PFSK-1 (cell line): ENCODE measurements at regions not wholly inside any gene's neighbourhood (a gene's known extent, or its start where the extent isn't known, plus 50 kb on each side); places are given as distances from the start of the nearest gene placed in this dataset.

Source experiments
- FOXP2 ChIP-seq: optimal IDR thresholded peaks from 2 replicates; pipeline ENCODE3; 2011; ENCODE audit warnings: borderline replicate concordance, control low read depth, inconsistent platforms; ENCODE audit not compliant: insufficient read depth; ENCODE audit errors: extremely low read length, extremely low read depth
- POLR2AphosphoS5 ChIP-seq: IDR thresholded peaks from 2 replicates; pipeline ENCODE4 v1.6.1; 2012; ENCODE audit warnings: low read depth, mild to moderate bottlenecking, control low read depth, low read length, moderate library complexity
- REST ChIP-seq, 2 experiments: IDR thresholded peaks; 2 replicates each; pipeline versions ENCODE4 v1.6.1 to v1.8.0; 2011 to 2012; ENCODE audit warnings: low read depth in 2 of 2, low read length in 2 of 2, control low read depth in 1 of 2, inconsistent platforms in 1 of 2, mild to moderate bottlenecking in 1 of 2, moderate library complexity in 1 of 2; ENCODE audit not compliant: insufficient read depth in 1 of 2
- SIN3A ChIP-seq: IDR thresholded peaks from 2 replicates; pipeline ENCODE4 v1.6.1; 2012; ENCODE audit warnings: mild to moderate bottlenecking, low read length, moderate library complexity, borderline replicate concordance; ENCODE audit not compliant: insufficient read depth
- TAF1 ChIP-seq: IDR thresholded peaks from 2 replicates; pipeline ENCODE4 v1.6.1; 2012; ENCODE audit warnings: low read length, control low read depth, borderline replicate concordance; ENCODE audit not compliant: insufficient read depth

GRCh38 chr10:8894148-8894547, 839.7 kb downstream of the GATA3 start:
- TF ChIP-seq POLR2AphosphoS5, result no peak
- TF ChIP-seq FOXP2, result no peak
- no peak for TF ChIP-seq SIN3A
- no peak for TF ChIP-seq REST (IDR thresholded peaks at IDR 0.05; ENCODE audit: insufficient read depth in 1 of 2, low read depth in 2 of 2, low read length in 2 of 2)
- TF ChIP-seq TAF1, result no peak

- TF ChIP-seq FOXP2 (no peak), POLR2AphosphoS5 (no peak), REST (IDR thresholded peaks at IDR 0.05; ENCODE audit: insufficient read depth in 1 of 2, low read depth in 2 of 2, low read length in 2 of 2) (no peak), TAF1 (no peak), SIN3A (no peak)
Observed at GRCh38 chr10:8897769-8898168, 843.3 kb downstream of the GATA3 start.

GRCh38 chr10:8898745-8899330, 844.4 kb downstream of the GATA3 start:
- TF ChIP-seq TAF1, result no peak
- TF ChIP-seq FOXP2, result no peak
- TF ChIP-seq SIN3A, result no peak
- no peak for TF ChIP-seq POLR2AphosphoS5
- TF ChIP-seq REST (IDR thresholded peaks at IDR 0.05; ENCODE audit: insufficient read depth in 1 of 2, low read depth in 2 of 2, low read length in 2 of 2), result no peak

GRCh38 chr10:8902926-8903325, 848.4 kb downstream of the GATA3 start:
- TF ChIP-seq FOXP2, result no peak
- no peak for TF ChIP-seq SIN3A

GRCh38 chr10:8908013-8908412, 853.5 kb downstream of the GATA3 start:
- TF ChIP-seq REST (IDR thresholded peaks at IDR 0.05; ENCODE audit: insufficient read depth in 1 of 2, low read depth in 2 of 2, low read length in 2 of 2) (no peak), TAF1 (no peak), SIN3A (no peak), POLR2AphosphoS5 (no peak), FOXP2 (no peak)

- TF ChIP-seq TAF1 (no peak), SIN3A (no peak), REST (IDR thresholded peaks at IDR 0.05; ENCODE audit: insufficient read depth in 1 of 2, low read depth in 2 of 2, low read length in 2 of 2) (no peak)
Observed at GRCh38 chr10:8910314-8910713, 855.8 kb downstream of the GATA3 start.
